HL-60/S4 treated with retinoic acid at 250 ng/mL for 4 days and 3 days (cell line): ENCODE measurements at regions not wholly inside any gene's neighbourhood (a gene's known extent, or its start where the extent isn't known, plus 50 kb on each side); places are given as distances from the start of the nearest gene placed in this dataset.

Experiments
- in situ Hi-C: fragments of 300-500 bp; cut with MboI; formaldehyde crosslinking; loops from 2 replicates; pipeline ENCODE4 v1.7.0; 2022; ENCODE audit warnings: low sequenced_read_pairs

DNA sequence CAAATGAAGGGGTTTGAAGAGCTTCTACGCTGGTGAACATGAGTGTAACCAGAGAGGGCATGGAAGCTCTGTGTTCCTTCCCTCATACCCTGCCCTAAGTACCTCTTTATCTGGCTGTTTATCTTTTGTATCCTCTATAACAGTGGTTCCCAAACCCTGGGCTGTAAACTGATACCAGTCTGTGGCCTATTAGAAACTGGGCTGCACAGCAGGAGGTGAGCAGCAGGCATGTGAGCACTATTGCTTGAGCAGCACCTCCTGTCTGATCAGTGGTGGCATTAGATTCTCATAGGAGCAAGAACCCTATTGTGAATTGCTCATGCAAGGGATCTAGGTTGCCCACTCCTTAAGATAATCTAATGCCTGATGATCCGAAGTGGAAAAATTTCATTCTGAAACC lies 172.9 kb upstream of the AVPR1A start:
- in situ Hi-C loops, result no loop called here

- in situ Hi-C loops, result no loop called here
Observed at GRCh38 chr12:63321373-63321772, 170.4 kb upstream of the AVPR1A start.

DNA sequence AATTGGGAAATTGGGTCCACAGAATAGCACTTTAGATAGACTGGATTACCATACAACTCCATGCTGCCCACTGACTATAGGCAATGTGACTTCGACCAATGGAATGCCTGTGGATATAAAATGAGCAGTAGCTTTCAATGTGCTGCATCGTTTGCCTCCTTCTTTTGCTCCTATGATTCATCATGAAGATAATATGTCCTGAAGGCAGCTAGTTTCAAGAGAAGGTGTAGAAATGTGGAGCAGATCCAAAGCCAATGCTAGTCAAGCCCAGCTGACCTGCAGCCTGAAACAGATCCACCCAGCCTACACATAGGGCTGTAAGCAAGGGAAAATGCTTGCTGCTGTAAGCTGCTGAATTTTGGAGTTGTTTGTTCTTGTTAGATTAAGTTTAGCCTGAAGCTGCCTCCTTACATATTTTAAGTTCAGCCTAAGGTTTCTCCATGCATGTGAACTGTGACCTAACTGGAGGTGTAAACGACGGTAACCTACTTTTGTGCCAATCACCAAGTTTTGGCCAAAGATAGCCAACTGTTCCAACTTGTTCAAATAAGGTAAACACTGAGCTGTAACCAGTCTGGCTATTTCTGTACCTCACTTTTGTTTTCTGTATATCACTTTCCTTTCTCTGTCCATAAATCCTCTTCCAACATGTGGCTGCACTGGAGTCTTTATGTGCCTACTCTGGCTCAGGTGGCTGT lies 169.1 kb upstream of the AVPR1A start:
- in situ Hi-C loops, result no loop called here

GRCh38 chr12:63319386-63319785 lies 168.4 kb upstream of the AVPR1A start:
- in situ Hi-C loops, result no loop called here

- in situ Hi-C loops, result no loop called here
Observed at GRCh38 chr12:63318933-63319332, 167.9 kb upstream of the AVPR1A start.

- in situ Hi-C loops, result no loop called here
Observed at GRCh38 chr12:63318313-63318712, 167.3 kb upstream of the AVPR1A start.

- in situ Hi-C loops, result no loop called here
Observed at GRCh38 chr12:63317880-63318279, 166.9 kb upstream of the AVPR1A start.

GRCh38 chr12:63317286-63317846 lies 166.4 kb upstream of the AVPR1A start:
- in situ Hi-C loops, result no loop called here

DNA sequence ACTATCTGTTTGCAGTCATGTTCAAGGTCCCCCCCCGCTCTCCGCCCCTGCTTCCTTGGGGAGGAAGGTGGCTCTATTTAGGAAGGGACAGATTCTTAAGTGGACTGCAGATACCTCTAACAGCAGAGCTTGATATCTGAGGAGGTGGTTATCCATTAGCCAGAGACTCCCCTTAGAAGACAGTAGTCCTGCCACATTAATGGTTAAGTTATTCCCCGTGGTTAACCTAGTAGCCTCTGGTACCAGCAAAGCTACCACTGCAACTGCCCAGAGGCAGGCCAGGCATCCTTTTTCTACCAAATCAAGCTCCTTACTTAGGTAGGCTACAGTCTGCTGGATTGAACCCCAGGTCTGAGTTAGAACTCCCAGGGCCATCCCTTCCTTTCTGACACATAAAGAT lies 162.1 kb upstream of the AVPR1A start:
- in situ Hi-C loops, result no loop called here

GRCh38 chr12:63308671-63309070 lies 157.7 kb upstream of the AVPR1A start:
- in situ Hi-C loops, result no loop called here

- in situ Hi-C loops, result no loop called here
Observed at GRCh38 chr12:63307849-63308248, 156.8 kb upstream of the AVPR1A start.

GRCh38 chr12:63305901-63306875 lies 155.2 kb upstream of the AVPR1A start:
- in situ Hi-C loops, result no loop called here

DNA sequence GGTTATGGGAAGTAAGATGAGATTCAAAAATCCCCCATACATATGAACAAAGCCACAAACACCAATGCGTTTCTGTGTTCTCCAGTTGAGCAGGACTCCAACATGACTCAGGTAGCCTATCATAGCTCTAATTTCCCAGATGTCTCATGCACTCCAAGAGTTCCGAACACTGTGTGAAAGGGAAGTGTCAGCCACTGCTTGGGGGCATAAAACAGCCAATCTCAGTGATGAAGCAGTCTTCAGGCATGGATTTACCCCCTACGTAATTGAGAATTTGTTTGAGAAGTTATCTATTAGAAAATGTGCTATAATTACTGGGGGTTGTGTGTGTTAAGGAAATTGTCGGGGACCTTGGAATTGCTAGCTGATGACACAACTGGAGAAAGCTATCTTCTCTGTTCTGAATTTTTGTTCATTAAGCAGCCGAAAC lies 153.9 kb upstream of the AVPR1A start:
- in situ Hi-C loops, result no loop called here

GRCh38 chr12:63302941-63303536 lies 152.0 kb upstream of the AVPR1A start:
- in situ Hi-C loops, result no loop called here

DNA sequence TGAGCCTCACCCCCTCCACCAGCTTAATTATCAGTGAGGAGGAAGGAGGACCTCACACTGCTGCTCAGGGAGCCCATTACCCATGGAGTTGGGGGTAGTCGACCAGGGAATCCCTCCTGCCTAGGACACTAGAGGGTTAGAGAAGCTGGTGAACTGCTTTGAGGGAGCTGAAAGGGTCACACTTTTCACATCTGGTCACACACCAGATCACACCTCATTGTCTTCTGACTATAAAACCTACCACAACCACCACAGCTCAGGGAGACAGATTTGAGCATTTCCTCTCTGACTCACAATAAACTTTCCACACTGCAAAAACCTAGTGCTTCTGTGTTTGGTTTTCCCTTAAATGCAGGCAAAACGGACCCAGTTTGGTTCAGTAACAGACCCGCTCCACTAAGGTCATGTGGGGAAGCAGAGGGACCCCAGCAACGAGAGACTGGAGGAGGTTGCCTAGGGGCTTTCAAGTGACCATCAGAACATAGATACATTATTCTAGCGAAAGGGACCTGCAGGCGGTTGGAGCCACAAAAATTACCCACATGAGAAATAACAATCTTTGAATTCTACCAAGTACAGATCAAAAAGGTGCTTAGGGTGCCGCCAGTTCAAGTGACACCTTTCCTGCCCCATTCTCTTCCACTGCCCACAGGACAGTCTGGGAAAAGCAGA lies 151.4 kb upstream of the AVPR1A start:
- in situ Hi-C loops, result no loop called here

- in situ Hi-C loops, result no loop called here
Observed at GRCh38 chr12:63301311-63301710, 150.3 kb upstream of the AVPR1A start.

DNA sequence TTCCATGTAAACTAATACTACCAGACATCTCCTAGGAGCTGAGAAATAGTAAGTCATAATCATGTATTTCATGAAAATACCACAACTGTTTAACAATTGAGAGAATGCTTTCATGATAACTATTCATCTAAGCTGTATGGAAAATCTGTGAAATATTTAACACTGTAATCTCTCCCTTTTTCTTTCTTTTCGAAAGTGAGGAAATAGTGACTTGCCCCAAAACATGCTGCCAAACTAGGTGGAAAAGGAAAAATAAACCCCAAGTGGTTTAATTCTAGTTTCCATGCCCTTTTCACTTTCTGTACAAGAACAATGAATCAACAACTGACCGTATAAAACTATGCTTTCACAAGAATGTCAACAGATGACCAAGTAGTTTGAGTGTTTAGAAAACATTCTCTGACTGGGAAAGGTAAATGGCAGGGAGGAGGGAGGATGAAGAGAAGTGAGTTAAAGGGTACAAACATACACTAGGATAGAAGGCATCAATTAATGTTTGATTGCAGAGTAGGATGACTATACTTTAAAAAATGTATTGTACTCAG lies 147.5 kb upstream of the AVPR1A start:
- in situ Hi-C loops, result no loop called here

DNA sequence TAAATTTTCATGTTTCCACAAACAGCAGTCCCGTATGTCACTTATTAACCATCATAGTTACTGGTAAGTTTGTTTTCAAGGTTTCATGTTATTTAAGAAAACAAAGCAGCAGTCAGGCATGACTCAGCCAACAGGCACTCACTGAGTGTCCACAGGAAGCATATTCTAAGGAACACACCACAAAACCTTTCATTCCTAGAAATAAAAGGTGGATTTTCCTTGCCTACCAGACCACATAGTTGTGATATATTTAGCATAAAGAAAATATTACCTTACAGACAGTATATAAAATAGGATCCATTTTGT lies 143.3 kb upstream of the AVPR1A start:
- in situ Hi-C loops, result no loop called here

GRCh38 chr12:63292471-63293221 lies 141.6 kb upstream of the AVPR1A start:
- in situ Hi-C loops, result no loop called here
